ENCODE measurements at regions not wholly inside any gene's neighbourhood (a gene's known extent, or its start where the extent isn't known, plus 50 kb on each side); places are given as distances from the start of the nearest gene placed in this dataset.
"Not testable (repeated sequence)": the region's sequence is repeated elsewhere in the genome, so short reads cannot be mapped to it uniquely, and the experiment has no call there.

- Histone ChIP-seq H3K36me3 (no peaks in the 10 kb centered on the region), H3K4me1 (no peaks in the 10 kb centered on the region), H3K27ac (no peak overlapping the region), H3K27me3 (no peaks in the 10 kb centered on the region), H3K4me3 (no peak overlapping the region), H3K9me3 (no peaks in the 10 kb centered on the region)
- intact Hi-C loops (cut with DNase I): no loop called here
- 78 to 93% methylated on average over 8 of the region's 8 CpGs for WGBS, 2 donors
- no peak for DNase-seq
- no peak for TF ChIP-seq EP300 (IDR thresholded peaks at IDR 0.05)
- no peak for TF ChIP-seq POLR2AphosphoS5 (IDR thresholded peaks at IDR 0.05)
- no peak for TF ChIP-seq POLR2A (IDR thresholded peaks at IDR 0.05)
- no peak for TF ChIP-seq CTCF (IDR thresholded peaks at IDR 0.05)
These were observed 445.1 kb upstream of the ISX start for GRCh38 chr22:34620832-34621231.

- Histone ChIP-seq H3K4me1 (no peaks in the 10 kb centered on the region), H3K9me3 (no peaks in the 10 kb centered on the region), H3K36me3 (no peaks in the 10 kb centered on the region), H3K27ac (no peak overlapping the region), H3K27me3 (no peaks in the 10 kb centered on the region), H3K4me3 (no peak overlapping the region)
- 15 to 57% methylated on average over 4 of the region's 4 CpGs for WGBS, 2 donors
- DNase-seq: no peak
- intact Hi-C loops (cut with DNase I): no loop called here
- no peak for TF ChIP-seq POLR2A (IDR thresholded peaks at IDR 0.05)
- TF ChIP-seq EP300 (IDR thresholded peaks at IDR 0.05): no peak
- no peak for TF ChIP-seq POLR2AphosphoS5 (IDR thresholded peaks at IDR 0.05)
- TF ChIP-seq CTCF (IDR thresholded peaks at IDR 0.05): no peak
These were observed 443.4 kb upstream of the ISX start for GRCh38 chr22:34622602-34623001.

- H3K36me3 ChIP-seq: no peaks in the 10 kb centered on the region
- no peaks in the 10 kb centered on the region for H3K27me3 ChIP-seq
- TF ChIP-seq POLR2AphosphoS5 (IDR thresholded peaks at IDR 0.05): no peak
- no peak for TF ChIP-seq POLR2A (IDR thresholded peaks at IDR 0.05)
- no peak for TF ChIP-seq CTCF (IDR thresholded peaks at IDR 0.05)
- no peak for TF ChIP-seq EP300 (IDR thresholded peaks at IDR 0.05)
- no peaks in the 10 kb centered on the region for H3K4me1 ChIP-seq
- WGBS, 2 donors: 58 to 88% methylated on average over 4 of the region's 4 CpGs
- DNase-seq: no peak
- H3K9me3 ChIP-seq: no peaks in the 10 kb centered on the region
- no peak overlapping the region for H3K4me3 ChIP-seq
- no peak overlapping the region for H3K27ac ChIP-seq
- intact Hi-C loops (cut with DNase I): no loop called here
These were observed 442.4 kb upstream of the ISX start for GRCh38 chr22:34623580-34623979.

- H3K36me3 ChIP-seq; H3K4me1 ChIP-seq; H3K4me3 ChIP-seq; H3K27me3 ChIP-seq; H3K9me3 ChIP-seq; intact Hi-C loops (cut with DNase I); H3K27ac ChIP-seq; DNase-seq: not testable (repeated sequence)
- WGBS, 2 donors: 89 to 96% methylated on average over 29 to 30 of the region's 30 CpGs
These were observed 440.1 kb upstream of the ISX start for GRCh38 chr22:34625892-34626291.

- intact Hi-C loops (cut with DNase I): no loop called here
- DNase-seq: no peak
- no peaks in the 10 kb centered on the region for H3K9me3 ChIP-seq
- no peak overlapping the region for H3K27ac ChIP-seq
- TF ChIP-seq EP300 (IDR thresholded peaks at IDR 0.05) (no peak), POLR2AphosphoS5 (IDR thresholded peaks at IDR 0.05) (no peak), POLR2A (IDR thresholded peaks at IDR 0.05) (no peak), CTCF (IDR thresholded peaks at IDR 0.05) (no peak)
- H3K4me1 ChIP-seq: no peaks in the 10 kb centered on the region
- 25 to 28% methylated on average over 2 of the region's 2 CpGs for WGBS, 2 donors
- no peaks in the 10 kb centered on the region for H3K27me3 ChIP-seq
- H3K4me3 ChIP-seq: no peak overlapping the region
- no peaks in the 10 kb centered on the region for H3K36me3 ChIP-seq
These were observed 427.8 kb upstream of the ISX start for GRCh38 chr22:34638128-34638527.
